ENCODE measurements at regions not wholly inside any gene's neighbourhood (a gene's known extent, or its start where the extent isn't known, plus 50 kb on each side); places are given as distances from the start of the nearest gene placed in this dataset.
A peak's percentile ranks its signal among the peaks of the same experiment; 100 is the strongest.

GRCh38 chr2:223524066-223524465 lies 78.1 kb downstream of the SCG2 start:
- H3K9me3 ChIP-seq: no peaks in the 10 kb centered on the region
- H3K27me3 ChIP-seq: no peaks in the 10 kb centered on the region
- no peak for TF ChIP-seq CTCF (IDR thresholded peaks at IDR 0.05 in 4 of 5, conservative IDR thresholded peaks at IDR 0.05 in 1 of 5)
- ATAC-seq: no peak
- in situ Hi-C loops (cut with MboI; ENCODE audit: low sequenced_read_pairs in 4 of 4) (no loop called here), intact Hi-C loops (cut with DNase I; ENCODE audit: low total_unique reads) (no loop called here)
- DNase-seq: no peak
- no peaks in the 10 kb centered on the region for H3K4me1 ChIP-seq
- no peak overlapping the region for H3K27ac ChIP-seq
- H3K36me3 ChIP-seq: no peaks in the 10 kb centered on the region
- H3K4me3 ChIP-seq: no peak overlapping the region

GRCh38 chr2:223526106-223526505 lies 76.1 kb downstream of the SCG2 start:
- DNase-seq: no peak

GRCh38 chr2:223528036-223528435 lies 74.1 kb downstream of the SCG2 start:
- Histone ChIP-seq H3K9me3 (no peaks in the 10 kb centered on the region), H3K36me3 (no peaks in the 10 kb centered on the region), H3K27me3 (no peaks in the 10 kb centered on the region), H3K27ac (no peak overlapping the region), H3K4me3 (no peak overlapping the region), H3K4me1 (no peaks in the 10 kb centered on the region)
- ATAC-seq: no peak
- in situ Hi-C loops (cut with MboI; ENCODE audit: low sequenced_read_pairs in 4 of 4) (no loop called here), intact Hi-C loops (cut with DNase I; ENCODE audit: low total_unique reads) (no loop called here)
- DNase-seq: no peak
- TF ChIP-seq CTCF (IDR thresholded peaks at IDR 0.05 in 4 of 5, conservative IDR thresholded peaks at IDR 0.05 in 1 of 5): no peak
- TF ChIP-seq POLR2A (IDR thresholded peaks at IDR 0.05): no peak

More at GRCh38 chr2:223526106-223526505, 76.1 kb downstream of the SCG2 start:
- Histone ChIP-seq H3K9me3 (no peaks in the 10 kb centered on the region), H3K36me3 (no peaks in the 10 kb centered on the region), H3K4me1 (no peaks in the 10 kb centered on the region), H3K4me3 (no peak overlapping the region), H3K27me3 (no peaks in the 10 kb centered on the region), H3K27ac (no peak overlapping the region)
- intact Hi-C loops (cut with DNase I; ENCODE audit: low total_unique reads) (no loop called here), in situ Hi-C loops (cut with MboI; ENCODE audit: low sequenced_read_pairs in 4 of 4) (no loop called here)
- TF ChIP-seq POLR2A (IDR thresholded peaks at IDR 0.05): no peak
- no peak for TF ChIP-seq CTCF (IDR thresholded peaks at IDR 0.05 in 4 of 5, conservative IDR thresholded peaks at IDR 0.05 in 1 of 5)
- peak in 1 of 2 donors; percentile 33 for ATAC-seq

GRCh38 chr2:223529696-223530095 lies 72.5 kb downstream of the SCG2 start:
- no peak overlapping the region for H3K27ac ChIP-seq
- intact Hi-C loops (cut with DNase I; ENCODE audit: low total_unique reads): no loop called here
- no peak for ATAC-seq

More at GRCh38 chr2:223529696-223530095, 72.5 kb downstream of the SCG2 start:
- Histone ChIP-seq H3K36me3 (no peaks in the 10 kb centered on the region), H3K4me1 (no peaks in the 10 kb centered on the region), H3K27me3 (no peaks in the 10 kb centered on the region), H3K9me3 (no peaks in the 10 kb centered on the region), H3K4me3 (no peak overlapping the region)
- in situ Hi-C loops (cut with MboI; ENCODE audit: low sequenced_read_pairs in 4 of 4): no loop called here
- no peak for DNase-seq
- TF ChIP-seq CTCF (IDR thresholded peaks at IDR 0.05 in 4 of 5, conservative IDR thresholded peaks at IDR 0.05 in 1 of 5) (no peak), POLR2A (IDR thresholded peaks at IDR 0.05) (no peak)

All from gastrocnemius medialis (tissue), 4 donors.